Right atrium auricular region (tissue), 2 donors: ENCODE measurements at regions not wholly inside any gene's neighbourhood (a gene's known extent, or its start where the extent isn't known, plus 50 kb on each side); places are given as distances from the start of the nearest gene placed in this dataset.

Experiments
- DNase-seq: peaks from one replicate; pipeline ENCODE4 v3.0.0-alpha.2; 2019; ENCODE audit warnings: low spot score
- H3K27ac ChIP-seq, 2 donors: fragments of 200-600 bp; sonication (generic); 1 replicate in 1 of 2; 2 replicates in 1 of 2; pipeline ENCODE4 v1.5.1; 2016 to 2019
- H3K27me3 ChIP-seq, 2 donors: fragments of 200-600 bp; sonication (generic); one replicate each; pipeline versions ENCODE4 v1.5.1 to v1.6.0; 2017 to 2019
- H3K36me3 ChIP-seq: fragments of 200-600 bp; sonication (generic); one replicate; pipeline ENCODE4 v1.5.1; 2016
- H3K4me1 ChIP-seq, 2 donors: fragments of 200-600 bp; sonication (generic); one replicate each; pipeline versions ENCODE4 v1.5.1 to v1.6.0; 2017 to 2019
- H3K4me3 ChIP-seq, 2 donors: fragments of 200-600 bp; sonication (generic); 1 replicate in 1 of 2; 2 replicates in 1 of 2; pipeline ENCODE4 v1.5.1; 2017 to 2019; ENCODE audit warnings: mild to moderate bottlenecking in 1 of 2, moderate library complexity in 1 of 2
- H3K9me3 ChIP-seq, 2 donors: fragments of 200-600 bp; sonication (generic); one replicate each; pipeline ENCODE4 v1.5.1; 2019
- CTCF ChIP-seq, 2 donors: fragments of 200-600 bp; sonication (generic); IDR thresholded peaks; one replicate each; pipeline ENCODE4 v1.5.1; 2019; ENCODE audit warnings: antibody characterized with exemption in 2 of 2

DNA sequence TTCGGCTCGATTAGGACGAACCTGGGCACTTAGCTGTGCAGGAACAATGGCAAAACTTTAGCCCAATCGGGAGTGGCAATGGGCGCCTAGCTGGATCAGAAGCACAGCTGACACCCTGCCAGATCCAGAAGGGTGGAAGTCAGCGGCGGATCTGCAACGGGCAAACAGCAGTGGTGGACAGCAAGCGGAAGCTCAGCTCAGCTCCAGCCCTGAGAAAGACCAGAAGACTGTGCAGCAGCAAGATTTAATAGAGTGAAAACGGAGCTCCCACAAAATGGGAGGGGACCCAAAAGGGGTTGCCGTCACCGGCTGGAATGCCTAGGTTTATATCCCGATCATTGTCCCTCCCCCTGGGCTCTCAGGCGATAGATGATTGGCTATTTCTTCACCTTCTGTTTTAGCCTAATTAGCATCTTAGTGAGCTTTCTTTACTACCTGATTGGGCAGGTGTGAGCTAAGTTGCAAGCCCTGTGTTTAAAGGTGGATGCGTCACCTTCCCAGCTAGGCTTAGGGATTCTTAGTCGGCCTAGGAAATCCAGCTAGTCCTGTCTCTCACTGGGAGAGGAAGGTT lies 1237.9 kb downstream of the CDH12 start:
- no peak overlapping the region for H3K4me3 ChIP-seq
- DNase-seq, result no peak
- H3K27ac ChIP-seq, result no peak overlapping the region
- no peak for TF ChIP-seq CTCF (IDR thresholded peaks at IDR 0.05)
- H3K27me3 ChIP-seq, result no peaks in the 10 kb centered on the region
- H3K4me1 ChIP-seq, result no peaks in the 10 kb centered on the region
- no peaks in the 10 kb centered on the region for H3K36me3 ChIP-seq
- no peaks in the 10 kb centered on the region for H3K9me3 ChIP-seq

DNA sequence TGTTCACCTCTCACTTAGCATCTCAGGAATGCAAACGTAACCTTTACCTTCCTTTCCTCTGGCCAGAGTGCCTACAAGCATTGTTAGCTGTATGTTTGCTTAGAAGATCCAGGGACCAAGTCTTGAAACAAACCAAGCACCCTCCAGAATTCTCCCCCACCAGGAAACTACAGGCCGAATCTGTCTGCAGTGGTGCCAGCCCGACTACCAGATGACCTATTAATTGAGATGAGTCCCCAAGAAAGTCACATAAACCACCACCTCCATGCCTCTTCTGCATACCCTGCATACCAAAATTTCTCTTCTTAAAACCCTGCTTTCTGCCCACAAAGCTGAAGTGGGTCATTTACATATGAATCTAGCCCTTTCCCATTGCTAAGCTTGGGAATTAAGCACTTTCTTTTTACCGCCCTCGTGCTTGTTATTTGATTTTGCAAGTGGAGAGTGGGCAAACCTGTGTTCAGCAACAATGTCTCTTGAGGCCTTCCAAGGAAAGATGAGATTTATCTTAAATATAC lies 1239.1 kb downstream of the CDH12 start:
- Histone ChIP-seq H3K4me3 (no peak overlapping the region), H3K36me3 (no peaks in the 10 kb centered on the region), H3K27me3 (no peaks in the 10 kb centered on the region), H3K27ac (no peak overlapping the region), H3K4me1 (no peaks in the 10 kb centered on the region), H3K9me3 (no peaks in the 10 kb centered on the region)
- no peak for DNase-seq
- TF ChIP-seq CTCF (IDR thresholded peaks at IDR 0.05), result no peak

GRCh38 chr5:21603796-21604195 lies 1249.3 kb downstream of the CDH12 start:
- Histone ChIP-seq H3K9me3 (no peaks in the 10 kb centered on the region), H3K27ac (no peak overlapping the region), H3K36me3 (no peaks in the 10 kb centered on the region), H3K27me3 (no peaks in the 10 kb centered on the region), H3K4me1 (no peaks in the 10 kb centered on the region), H3K4me3 (no peak overlapping the region)
- no peak for DNase-seq
- TF ChIP-seq CTCF (IDR thresholded peaks at IDR 0.05), result no peak

DNA sequence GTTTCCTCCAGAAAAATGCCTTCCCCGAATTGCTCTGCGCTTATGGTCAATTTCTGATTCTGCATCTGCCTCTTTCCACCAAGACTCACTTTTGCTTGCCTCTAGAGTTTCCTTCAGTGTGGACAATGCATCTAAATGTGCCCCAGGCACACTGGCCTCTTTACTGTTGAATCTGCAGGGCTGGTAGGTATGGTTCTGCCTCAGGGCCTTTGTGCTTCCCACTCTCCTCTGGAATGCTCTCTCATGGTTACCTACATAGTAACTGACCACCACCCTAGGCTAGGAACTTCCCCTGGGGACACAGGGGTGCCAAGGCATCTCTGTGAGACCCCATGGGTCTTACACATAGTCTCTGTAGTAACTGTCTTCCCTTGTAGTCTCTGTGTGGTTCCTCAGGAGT lies 1258.6 kb downstream of the CDH12 start:
- no peak overlapping the region for H3K27ac ChIP-seq
- DNase-seq, result no peak
- H3K36me3 ChIP-seq, result no peaks in the 10 kb centered on the region
- H3K27me3 ChIP-seq, result no peaks in the 10 kb centered on the region
- no peak for TF ChIP-seq CTCF (IDR thresholded peaks at IDR 0.05)
- H3K4me3 ChIP-seq, result no peak overlapping the region
- H3K4me1 ChIP-seq, result no peaks in the 10 kb centered on the region
- H3K9me3 ChIP-seq, result no peaks in the 10 kb centered on the region

GRCh38 chr5:21593261-21593660 lies 1259.9 kb downstream of the CDH12 start:
- Histone ChIP-seq H3K9me3 (no peaks in the 10 kb centered on the region), H3K4me1 (no peaks in the 10 kb centered on the region), H3K4me3 (no peak overlapping the region), H3K27me3 (no peaks in the 10 kb centered on the region), H3K27ac (no peak overlapping the region), H3K36me3 (no peaks in the 10 kb centered on the region)
- no peak for TF ChIP-seq CTCF (IDR thresholded peaks at IDR 0.05)
- DNase-seq, result no peak

- Histone ChIP-seq H3K36me3 (no peaks in the 10 kb centered on the region), H3K4me3 (no peak overlapping the region), H3K4me1 (no peaks in the 10 kb centered on the region), H3K27ac (no peak overlapping the region), H3K9me3 (no peaks in the 10 kb centered on the region), H3K27me3 (no peaks in the 10 kb centered on the region)
- DNase-seq, result no peak
- TF ChIP-seq CTCF (IDR thresholded peaks at IDR 0.05), result no peak
These were observed 1271.6 kb downstream of the CDH12 start for GRCh38 chr5:21581508-21581907.
